D721Med (cell line): ENCODE measurements at regions not wholly inside any gene's neighbourhood (a gene's known extent, or its start where the extent isn't known, plus 50 kb on each side); places are given as distances from the start of the nearest gene placed in this dataset.
"Not testable (repeated sequence)": the region's sequence is repeated elsewhere in the genome, so short reads cannot be mapped to it uniquely, and the experiment has no call there.

ENCODE experiments used
- DNase-seq: peaks from one replicate; pipeline ENCODE4 v3.0.0; 2011; ENCODE audit warnings: low spot score; ENCODE audit not compliant: insufficient read length
- FAIRE-seq: peaks from 2 replicates; lab custom pipeline; 2011; peaks lifted over from hg19 to GRCh38; lab: Jason Lieb, UNC
- CTCF ChIP-seq: IDR thresholded peaks from 2 replicates; pipeline ENCODE4 v1.5.1; 2012; ENCODE audit warnings: mild to moderate bottlenecking, control low read depth; ENCODE audit not compliant: insufficient read depth; ENCODE audit errors: missing control alignments

- TF ChIP-seq CTCF: no peak
- DNase-seq (no peak), FAIRE-seq (no peak)
Observed at GRCh38 chr7:66556549-66557213, 72.0 kb upstream of the KCTD7 start.

GRCh38 chr7:66557214-66558200, 71.2 kb upstream of the KCTD7 start:
- peak; percentile 69 for TF ChIP-seq CTCF
- FAIRE-seq: no peak
- DNase-seq: peak; percentile 85

- FAIRE-seq: no peak
- TF ChIP-seq CTCF: no peak
- no peak for DNase-seq
Observed at GRCh38 chr7:66558201-66558641, 70.5 kb upstream of the KCTD7 start.

GRCh38 chr7:66558660-66559465, 69.8 kb upstream of the KCTD7 start:
- FAIRE-seq (no peak), DNase-seq (no peak)
- no peak for TF ChIP-seq CTCF

GRCh38 chr7:66564045-66564444, 64.6 kb upstream of the KCTD7 start:
- no peak for TF ChIP-seq CTCF
- DNase-seq: no peak
- FAIRE-seq: no peak

GRCh38 chr7:66570179-66570578, 58.5 kb upstream of the KCTD7 start:
- FAIRE-seq, DNase-seq: not testable (repeated sequence)

- TF ChIP-seq CTCF: no peak
- DNase-seq (no peak), FAIRE-seq (no peak)
Observed at GRCh38 chr7:66571568-66571967, 57.1 kb upstream of the KCTD7 start.

GRCh38 chr7:66573782-66574495, 54.7 kb upstream of the KCTD7 start:
- FAIRE-seq, DNase-seq: not testable (repeated sequence)

- FAIRE-seq, DNase-seq: not testable (repeated sequence)
Observed at GRCh38 chr7:66574768-66575167, 53.9 kb upstream of the KCTD7 start.
